PC-9 (cell line): ENCODE measurements at regions not wholly inside any gene's neighbourhood (a gene's known extent, or its start where the extent isn't known, plus 50 kb on each side); places are given as distances from the start of the nearest gene placed in this dataset.

Experiments used
- BruUV-seq: library from RNA; stranded (reverse); fragments of 400-500 nt; replicated peaks from 2 replicates; lab custom pipeline; 2021; lab: Mats Ljungman, UMichigan
- CTCF ChIA-PET: fragments of 300-600 bp; sonication (Branson Sonifier 250); formaldehyde crosslinking; loops from one replicate; lab custom pipeline; 2022; ENCODE audit warnings: antibody characterized with exemption; lab: Charles Lee
- POLR2A ChIA-PET: fragments of 300-600 bp; sonication (Branson Sonifier 250); formaldehyde crosslinking; loops from one replicate; lab custom pipeline; 2022; ENCODE audit warnings: antibody characterized with exemption; ENCODE audit not compliant: unreplicated experiment; lab: Charles Lee
- DNase-seq, 2 experiments: peaks; one replicate each; pipeline versions ENCODE4 v3.0.0 to v3.0.0-alpha.2; 2015 to 2022; ENCODE audit warnings: mixed read lengths in 1 of 2
- H2AFZ ChIP-seq: fragments of 200-600 bp; sonication (generic); 2 replicates; pipeline ENCODE4 v1.8.1; 2017; ENCODE audit warnings: antibody characterized with exemption
- H3F3A ChIP-seq: fragments of 200-600 bp; sonication (generic); 2 replicates; pipeline ENCODE4 v1.8.1; 2017; ENCODE audit warnings: antibody characterized with exemption, mild to moderate bottlenecking, low read depth; ENCODE audit not compliant: insufficient read depth
- H3K27ac ChIP-seq: fragments of 200-600 bp; sonication (generic); 2 replicates; pipeline ENCODE4 v1.6.1; 2016; ENCODE audit warnings: mixed run types
- H3K27me3 ChIP-seq: fragments of 200-600 bp; sonication (generic); 2 replicates; pipeline ENCODE4 v1.6.1; 2016; ENCODE audit warnings: low read depth, mixed run types; ENCODE audit not compliant: insufficient read depth
- H3K36me3 ChIP-seq: fragments of 200-600 bp; sonication (generic); 2 replicates; pipeline ENCODE4 v1.6.1; 2016; ENCODE audit warnings: low read depth, mixed run types
- H3K4me1 ChIP-seq: fragments of 200-600 bp; sonication (generic); replicated peaks from 2 replicates; pipeline ENCODE4 v1.6.1; 2016; ENCODE audit warnings: mixed run types; ENCODE audit not compliant: insufficient read depth
- H3K4me2 ChIP-seq: fragments of 200-600 bp; sonication (generic); 2 replicates; pipeline ENCODE4 v1.6.1; 2017; ENCODE audit warnings: mixed run types
- H3K4me3 ChIP-seq: fragments of 200-600 bp; sonication (generic); 2 replicates; pipeline ENCODE4 v1.6.1; 2016; ENCODE audit warnings: mixed run types
- H3K79me2 ChIP-seq: fragments of 200-600 bp; sonication (generic); 2 replicates; pipeline ENCODE4 v1.6.1; 2017; ENCODE audit warnings: low read depth, mixed run types
- H3K9me2 ChIP-seq: fragments of 200-600 bp; sonication (generic); 2 replicates; pipeline ENCODE4 v1.8.1; 2017; ENCODE audit warnings: mild to moderate bottlenecking; ENCODE audit not compliant: insufficient read depth
- H3K9me3 ChIP-seq: fragments of 200-600 bp; sonication (generic); 2 replicates; pipeline ENCODE4 v1.8.1; 2016; ENCODE audit warnings: low read depth; ENCODE audit not compliant: insufficient read depth
- H4K20me1 ChIP-seq: fragments of 200-600 bp; sonication (generic); 2 replicates; pipeline ENCODE4 v1.8.1; 2017; ENCODE audit not compliant: insufficient read depth
- CTCF ChIP-seq: fragments of 200-600 bp; sonication (generic); conservative IDR thresholded peaks from 2 replicates; pipeline ENCODE4 v1.6.1; 2017; ENCODE audit warnings: mixed run types, antibody characterized with exemption, mild to moderate bottlenecking, moderate library complexity
- EZH2 ChIP-seq: fragments of 200-600 bp; sonication (generic); IDR thresholded peaks from 2 replicates; pipeline ENCODE4 v1.8.0; 2017; ENCODE audit warnings: antibody characterized with exemption, low read depth
- intact Hi-C: fragments of 100-400 bp; cut with micrococcal nuclease; formaldehyde crosslinking; loops from one replicate; pipeline ENCODE4 v1.10.0; 2022; ENCODE audit not compliant: unreplicated experiment

GRCh38 chr20:19141998-19142397 lies 70.4 kb upstream of the SLC24A3 start:
- no peak overlapping the region for H2AFZ ChIP-seq
- no peak overlapping the region for H3K4me2 ChIP-seq
- no peak for DNase-seq
- H3K36me3 ChIP-seq = no peaks in the 10 kb centered on the region
- ChIA-PET POLR2A (no interaction called here), CTCF (no interaction called here)
- H3K79me2 ChIP-seq = no peaks in the 10 kb centered on the region
- H3K27me3 ChIP-seq = no peaks in the 10 kb centered on the region
- BruUV-seq = no TSS peak
- H3F3A ChIP-seq = no peaks in the 10 kb centered on the region
- TF ChIP-seq CTCF (no peak), EZH2 (no peak)
- H4K20me1 ChIP-seq = no peaks in the 10 kb centered on the region
- H3K4me3 ChIP-seq = no peak overlapping the region
- intact Hi-C loops = no loop called here
- no peak overlapping the region for H3K27ac ChIP-seq
- no peaks in the 10 kb centered on the region for H3K9me3 ChIP-seq
- H3K9me2 ChIP-seq = no peaks in the 10 kb centered on the region
- no peaks in the 10 kb centered on the region for H3K4me1 ChIP-seq

GRCh38 chr20:19143890-19144289 lies 68.6 kb upstream of the SLC24A3 start:
- Histone ChIP-seq H3K36me3 (no peaks in the 10 kb centered on the region), H3K4me2 (no peak overlapping the region), H3K9me2 (no peaks in the 10 kb centered on the region), H3K9me3 (no peaks in the 10 kb centered on the region), H3K79me2 (no peaks in the 10 kb centered on the region), H2AFZ (no peak overlapping the region), H4K20me1 (no peaks in the 10 kb centered on the region), H3F3A (no peaks in the 10 kb centered on the region), H3K27me3 (no peaks in the 10 kb centered on the region), H3K27ac (no peak overlapping the region), H3K4me3 (no peak overlapping the region), H3K4me1 (no peaks in the 10 kb centered on the region)
- BruUV-seq = no TSS peak
- POLR2A ChIA-PET = no interaction called here
- CTCF ChIA-PET = no interaction called here
- intact Hi-C loops = no loop called here
- no peak for DNase-seq
- TF ChIP-seq EZH2 (no peak), CTCF (no peak)

GRCh38 chr20:19161336-19161735 lies 51.1 kb upstream of the SLC24A3 start:
- intact Hi-C loops = no loop called here
- H3K27ac ChIP-seq = no peak overlapping the region
- no TSS peak for BruUV-seq
- H3K9me3 ChIP-seq = no peaks in the 10 kb centered on the region
- H3K27me3 ChIP-seq = no peaks in the 10 kb centered on the region
- H3K4me1 ChIP-seq = no peaks in the 10 kb centered on the region
- H3K36me3 ChIP-seq = no peaks in the 10 kb centered on the region
- TF ChIP-seq CTCF = no peak
- no peak for TF ChIP-seq EZH2
- H4K20me1 ChIP-seq = no peaks in the 10 kb centered on the region
- H3K4me2 ChIP-seq = no peak overlapping the region
- H3K9me2 ChIP-seq = no peaks in the 10 kb centered on the region
- H3K4me3 ChIP-seq = no peak overlapping the region
- H3F3A ChIP-seq = no peaks in the 10 kb centered on the region
- DNase-seq = no peak
- no peak overlapping the region for H2AFZ ChIP-seq
- ChIA-PET CTCF (no interaction called here), POLR2A (no interaction called here)
- no peaks in the 10 kb centered on the region for H3K79me2 ChIP-seq
